ENCODE measurements at regions not wholly inside any gene's neighbourhood (a gene's known extent, or its start where the extent isn't known, plus 50 kb on each side); places are given as distances from the start of the nearest gene placed in this dataset.
"Not testable (repeated sequence)": the region's sequence is repeated elsewhere in the genome, so short reads cannot be mapped to it uniquely, and the experiment has no call there.

GRCh38 chr4:38414410-38414809 lies 249.6 kb upstream of the KLF3 start:
- H3K9me3 ChIP-seq (ENCODE audit: insufficient read depth, low read length), result no peaks in the 10 kb centered on the region
- H3K36me3 ChIP-seq (replicated peaks; ENCODE audit: low read depth, low read length), result no peaks in the 10 kb centered on the region
- TF ChIP-seq EZH2phosphoT487 (IDR thresholded peaks at IDR 0.05; ENCODE audit: low read depth), result no peak
- H3K27ac ChIP-seq (ENCODE audit: low read length), result no peak overlapping the region
- no peak overlapping the region for H3K4me3 ChIP-seq (ENCODE audit: low read length)
- H3K9ac ChIP-seq (ENCODE audit: low read length), result no peak overlapping the region
- H2AFZ ChIP-seq (ENCODE audit: low read depth, low read length), result no peak overlapping the region
- no peaks in the 10 kb centered on the region for H3K79me2 ChIP-seq (ENCODE audit: low read length)
- peaks cover 5% of the 10 kb centered on the region; the same call in 1 of the 2 replicates for H3K27me3 ChIP-seq (ENCODE audit: low read depth, low read length)
- H3K4me1 ChIP-seq (ENCODE audit: low read length), result no peaks in the 10 kb centered on the region
- H4K20me1 ChIP-seq (ENCODE audit: insufficient read depth, low read length), result no peaks in the 10 kb centered on the region
- H3K4me2 ChIP-seq (ENCODE audit: low read length), result no peak overlapping the region

GRCh38 chr4:38415682-38416081 lies 248.3 kb upstream of the KLF3 start:
- Histone ChIP-seq H3K36me3 (replicated peaks; ENCODE audit: low read depth, low read length) (no peaks in the 10 kb centered on the region), H3K79me2 (ENCODE audit: low read length) (no peaks in the 10 kb centered on the region), H3K4me1 (ENCODE audit: low read length) (no peaks in the 10 kb centered on the region), H3K27me3 (ENCODE audit: low read depth, low read length) (peaks cover 5% of the 10 kb centered on the region; the same call in 1 of the 2 replicates), H3K4me2 (ENCODE audit: low read length) (no peak overlapping the region), H3K9me3 (ENCODE audit: insufficient read depth, low read length) (no peaks in the 10 kb centered on the region), H2AFZ (ENCODE audit: low read depth, low read length) (no peak overlapping the region), H4K20me1 (ENCODE audit: insufficient read depth, low read length) (no peaks in the 10 kb centered on the region), H3K4me3 (ENCODE audit: low read length) (no peak overlapping the region), H3K27ac (ENCODE audit: low read length) (no peak overlapping the region), H3K9ac (ENCODE audit: low read length) (no peak overlapping the region)
- TF ChIP-seq CTCF (IDR thresholded peaks at IDR 0.05; ENCODE audit: low read depth, low read length) (no peak), EZH2phosphoT487 (IDR thresholded peaks at IDR 0.05; ENCODE audit: low read depth) (no peak)

GRCh38 chr4:38416450-38417014 lies 247.5 kb upstream of the KLF3 start:
- Histone ChIP-seq H3K9ac (ENCODE audit: low read length) (no peak overlapping the region), H3K4me1 (ENCODE audit: low read length) (no peaks in the 10 kb centered on the region), H2AFZ (ENCODE audit: low read depth, low read length) (no peak overlapping the region), H3K9me3 (ENCODE audit: insufficient read depth, low read length) (no peaks in the 10 kb centered on the region), H3K27ac (ENCODE audit: low read length) (no peak overlapping the region), H3K27me3 (ENCODE audit: low read depth, low read length) (peaks cover 5% of the 10 kb centered on the region; the same call in 1 of the 2 replicates), H3K36me3 (replicated peaks; ENCODE audit: low read depth, low read length) (no peaks in the 10 kb centered on the region), H3K79me2 (ENCODE audit: low read length) (no peaks in the 10 kb centered on the region), H3K4me2 (ENCODE audit: low read length) (no peak overlapping the region), H4K20me1 (ENCODE audit: insufficient read depth, low read length) (no peaks in the 10 kb centered on the region), H3K4me3 (ENCODE audit: low read length) (no peak overlapping the region)
- no peak for TF ChIP-seq CTCF (IDR thresholded peaks at IDR 0.05; ENCODE audit: low read depth, low read length)
- TF ChIP-seq EZH2phosphoT487 (IDR thresholded peaks at IDR 0.05; ENCODE audit: low read depth), result no peak

- not testable (repeated sequence) for H3K27me3 ChIP-seq (ENCODE audit: low read depth, low read length); H3K9me3 ChIP-seq (ENCODE audit: insufficient read depth, low read length); H2AFZ ChIP-seq (ENCODE audit: low read depth, low read length); H4K20me1 ChIP-seq (ENCODE audit: insufficient read depth, low read length); H3K79me2 ChIP-seq (ENCODE audit: low read length); H3K36me3 ChIP-seq (replicated peaks; ENCODE audit: low read depth, low read length); H3K4me2 ChIP-seq (ENCODE audit: low read length); H3K27ac ChIP-seq (ENCODE audit: low read length); H3K4me3 ChIP-seq (ENCODE audit: low read length); H3K9ac ChIP-seq (ENCODE audit: low read length); H3K4me1 ChIP-seq (ENCODE audit: low read length)
Observed at GRCh38 chr4:38420254-38420653, 243.7 kb upstream of the KLF3 start.

GRCh38 chr4:38422850-38423249 lies 241.1 kb upstream of the KLF3 start:
- Histone ChIP-seq H3K4me2 (ENCODE audit: low read length) (no peak overlapping the region), H3K9ac (ENCODE audit: low read length) (no peak overlapping the region), H3K27me3 (ENCODE audit: low read depth, low read length) (peaks cover 26% of the 10 kb centered on the region), H4K20me1 (ENCODE audit: insufficient read depth, low read length) (no peaks in the 10 kb centered on the region), H2AFZ (ENCODE audit: low read depth, low read length) (no peak overlapping the region), H3K4me3 (ENCODE audit: low read length) (no peak overlapping the region), H3K36me3 (replicated peaks; ENCODE audit: low read depth, low read length) (no peaks in the 10 kb centered on the region), H3K27ac (ENCODE audit: low read length) (no peak overlapping the region), H3K79me2 (ENCODE audit: low read length) (no peaks in the 10 kb centered on the region), H3K4me1 (ENCODE audit: low read length) (no peaks in the 10 kb centered on the region), H3K9me3 (ENCODE audit: insufficient read depth, low read length) (no peaks in the 10 kb centered on the region)
- TF ChIP-seq EZH2phosphoT487 (IDR thresholded peaks at IDR 0.05; ENCODE audit: low read depth), result no peak
- TF ChIP-seq CTCF (IDR thresholded peaks at IDR 0.05; ENCODE audit: low read depth, low read length), result no peak
